GM18907 (cell line): ENCODE measurements at regions not wholly inside any gene's neighbourhood (a gene's known extent, or its start where the extent isn't known, plus 50 kb on each side); places are given as distances from the start of the nearest gene placed in this dataset.
"Not testable (repeated sequence)": the region's sequence is repeated elsewhere in the genome, so short reads cannot be mapped to it uniquely, and the experiment has no call there.

ENCODE experiments used
- ATAC-seq: cut with Tn5 transposase; IDR thresholded peaks from one replicate; pipeline ENCODE4 v1.9.1; 2021; ENCODE audit warnings: mild to moderate bottlenecking, moderate library complexity; ENCODE audit not compliant: unreplicated experiment

DNA sequence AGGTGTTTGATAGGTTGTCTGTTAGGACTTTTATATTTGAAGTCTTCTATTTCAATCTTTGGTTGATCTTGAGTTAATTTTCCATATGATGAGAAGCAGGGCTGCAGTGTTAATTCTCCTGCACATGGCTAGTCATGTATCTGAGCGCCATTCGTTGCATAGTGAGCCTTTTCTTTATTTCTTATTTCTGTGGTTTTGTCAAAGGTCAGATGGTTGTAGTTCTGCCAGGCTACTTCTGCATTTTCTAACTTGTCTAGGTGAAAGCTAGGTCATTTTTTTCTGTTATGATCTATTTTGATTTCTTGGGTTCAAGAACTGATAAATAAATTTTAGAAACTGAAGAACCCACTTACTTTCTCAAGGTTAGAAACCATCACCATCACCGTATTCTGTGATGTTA is 56.7 kb downstream of the CCDC74A start:
- ATAC-seq: no peak

DNA sequence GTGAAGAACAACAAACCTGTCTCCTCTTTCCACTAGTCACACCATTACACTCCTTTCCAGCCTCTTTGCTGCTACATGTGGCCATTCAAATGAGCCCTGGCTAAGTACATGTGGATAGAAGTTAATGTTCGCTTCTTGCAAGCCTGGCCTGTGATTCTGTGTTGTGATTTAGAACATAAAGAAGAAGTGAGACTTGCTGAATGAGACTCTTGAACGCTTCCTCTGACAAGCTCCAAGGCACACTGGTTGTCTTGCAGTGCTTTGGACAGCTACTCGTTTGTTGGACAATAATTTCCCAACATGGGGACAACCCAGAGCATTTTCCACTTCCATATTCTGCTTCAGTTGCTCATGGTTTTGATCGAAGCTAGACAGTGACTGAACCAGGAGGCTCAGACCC is 57.3 kb downstream of the CCDC74A start:
- peak; percentile 62 for ATAC-seq

DNA sequence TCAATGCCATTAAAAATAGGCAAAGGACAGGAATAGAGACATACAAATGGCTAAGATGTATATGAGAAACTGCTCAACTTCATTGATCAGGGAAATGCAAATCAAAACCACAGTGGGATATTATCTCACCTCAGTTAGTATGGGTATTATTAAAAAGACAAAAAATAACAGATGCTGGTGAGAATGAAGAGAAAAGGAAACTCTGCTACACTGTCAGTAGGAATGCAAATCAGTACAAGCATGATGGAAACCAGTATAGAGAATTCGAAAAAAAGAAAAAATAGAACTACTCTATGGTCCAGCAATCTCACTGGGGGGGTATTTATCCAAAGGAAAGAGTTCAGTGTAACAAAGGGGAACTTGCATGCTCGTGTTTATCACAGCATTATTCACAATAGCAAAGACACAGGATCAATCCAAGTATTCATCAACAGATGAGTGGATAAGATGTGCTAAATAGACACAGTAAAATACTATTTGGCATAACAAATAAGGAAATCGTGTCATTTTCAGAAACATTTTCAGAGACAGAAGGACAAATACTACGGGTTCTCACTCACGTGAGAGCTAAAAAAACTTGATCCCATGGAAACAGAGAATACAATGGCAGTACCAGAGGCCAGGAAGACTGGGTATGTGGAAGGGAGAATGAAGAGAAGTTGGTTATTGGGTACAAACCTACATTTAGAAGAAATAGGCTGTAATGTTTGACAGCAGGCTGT is 60.6 kb downstream of the CCDC74A start:
- ATAC-seq: peak; percentile 85

DNA sequence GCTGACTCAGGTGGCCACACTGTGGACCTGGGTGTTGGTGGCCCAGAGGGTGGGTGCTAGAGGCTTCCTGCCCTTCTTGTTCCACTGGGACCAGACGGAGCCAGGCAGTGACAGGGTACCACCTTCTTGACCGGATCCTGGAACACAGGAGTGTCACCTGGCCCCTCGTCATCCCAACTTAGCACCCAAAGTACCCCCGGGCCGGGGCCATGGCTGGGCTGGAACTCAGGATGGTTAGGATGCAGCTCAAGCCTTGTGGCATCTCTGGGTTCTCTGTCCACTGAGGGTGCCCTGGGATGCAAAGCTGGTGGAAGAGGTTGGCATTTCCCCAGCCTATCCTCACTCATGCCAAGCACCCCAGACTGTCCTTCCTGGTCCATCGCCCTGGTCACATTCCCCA is 61.4 kb downstream of the CCDC74A start:
- ATAC-seq: not testable (repeated sequence)

DNA sequence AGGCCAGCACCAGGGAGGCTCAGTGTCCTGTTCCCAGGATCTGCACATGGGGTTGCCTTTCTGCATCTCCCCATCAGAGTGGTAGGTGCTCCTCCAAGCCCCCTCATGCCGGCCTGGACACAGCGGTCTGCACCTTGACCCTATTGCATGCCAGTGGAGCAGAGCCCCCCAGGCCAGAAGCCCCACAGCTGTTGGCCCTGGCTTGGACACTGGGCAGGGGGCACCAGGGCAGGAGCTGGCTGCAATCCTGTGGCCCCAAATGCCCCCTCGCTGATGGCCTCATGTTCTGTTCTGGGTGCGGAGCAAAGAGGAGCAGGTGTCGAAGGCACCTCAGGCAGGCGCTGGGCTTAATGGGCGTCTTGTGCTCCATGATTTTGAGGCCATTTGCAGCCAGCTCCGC is 62.7 kb downstream of the CCDC74A start:
- no peak for ATAC-seq

DNA sequence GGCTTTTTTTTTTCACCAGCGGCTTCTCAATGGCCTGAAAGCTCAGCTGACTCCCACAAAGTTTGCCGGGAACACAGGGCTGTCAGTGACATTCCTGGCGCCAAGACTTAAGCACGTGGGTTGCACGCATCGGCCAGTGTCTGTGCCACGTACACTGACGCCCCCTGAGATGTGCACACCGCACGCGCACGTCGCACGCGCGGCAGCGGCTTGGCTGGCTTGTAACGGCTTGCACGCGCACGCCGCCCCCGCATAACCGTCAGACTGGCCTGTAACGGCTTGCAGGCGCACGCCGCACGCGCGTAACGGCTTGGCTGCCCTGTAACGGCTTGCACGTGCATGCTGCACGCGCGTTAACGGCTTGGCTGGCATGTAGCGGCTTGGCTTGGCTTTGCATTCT is 63.2 kb downstream of the CCDC74A start:
- no peak for ATAC-seq

DNA sequence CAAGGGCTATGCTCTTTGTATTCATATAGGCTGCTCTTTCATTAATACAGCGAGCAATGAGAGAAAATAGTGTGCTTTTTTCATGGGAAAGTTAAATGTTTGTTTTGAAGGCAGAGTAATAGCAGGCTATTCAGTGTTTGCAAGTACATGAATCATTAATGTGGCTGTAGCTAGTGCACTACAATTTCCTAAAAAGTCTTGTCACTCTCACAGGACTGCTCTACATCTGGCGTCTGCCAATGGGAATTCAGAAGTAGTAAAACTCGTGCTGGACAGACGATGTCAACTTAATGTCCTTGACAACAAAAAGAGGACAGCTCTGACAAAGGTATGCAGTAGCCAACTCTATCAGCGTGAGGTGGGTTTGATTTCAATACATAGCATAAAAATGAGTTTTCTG is 68.9 kb downstream of the CCDC74A start:
- ATAC-seq: not testable (repeated sequence)

DNA sequence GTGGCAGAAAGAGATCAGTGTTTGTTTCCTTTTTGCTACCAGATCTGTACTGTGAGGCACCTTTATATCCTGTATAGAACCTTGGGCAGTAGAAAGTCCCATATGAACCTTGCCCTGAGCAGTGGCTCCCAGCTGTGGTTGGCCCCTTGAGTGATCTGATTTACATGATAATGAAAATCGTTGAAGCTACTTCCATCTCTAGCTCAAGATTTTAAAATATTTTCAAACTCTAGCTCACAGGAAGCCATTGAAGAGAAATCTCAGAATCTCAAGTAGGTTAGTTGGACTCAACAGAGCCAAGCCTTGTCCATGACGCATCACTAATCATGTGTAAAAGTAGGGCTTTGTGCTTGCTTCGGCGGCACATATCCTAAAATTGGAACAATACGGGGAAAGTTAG is 74.8 kb downstream of the CCDC74A start:
- not testable (repeated sequence) for ATAC-seq

DNA sequence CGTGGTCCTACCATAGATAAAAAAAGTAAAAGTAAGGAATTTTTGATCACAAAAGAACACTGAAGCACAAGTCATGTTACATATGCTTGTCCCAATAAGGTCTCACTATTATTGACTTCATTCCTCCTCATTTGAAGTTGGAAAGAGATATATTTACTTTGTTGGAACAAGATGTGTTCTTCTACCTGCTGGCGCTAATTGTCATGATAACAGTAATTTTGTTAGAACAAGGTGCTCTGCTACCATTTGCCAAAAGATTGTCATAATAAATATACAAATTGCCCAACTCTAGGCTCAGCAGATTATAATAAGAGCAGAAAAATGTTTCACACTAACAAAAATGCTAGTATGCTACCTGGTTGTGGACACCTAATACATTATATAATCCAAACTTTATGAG is 77.0 kb downstream of the CCDC74A start:
- ATAC-seq: not testable (repeated sequence)

DNA sequence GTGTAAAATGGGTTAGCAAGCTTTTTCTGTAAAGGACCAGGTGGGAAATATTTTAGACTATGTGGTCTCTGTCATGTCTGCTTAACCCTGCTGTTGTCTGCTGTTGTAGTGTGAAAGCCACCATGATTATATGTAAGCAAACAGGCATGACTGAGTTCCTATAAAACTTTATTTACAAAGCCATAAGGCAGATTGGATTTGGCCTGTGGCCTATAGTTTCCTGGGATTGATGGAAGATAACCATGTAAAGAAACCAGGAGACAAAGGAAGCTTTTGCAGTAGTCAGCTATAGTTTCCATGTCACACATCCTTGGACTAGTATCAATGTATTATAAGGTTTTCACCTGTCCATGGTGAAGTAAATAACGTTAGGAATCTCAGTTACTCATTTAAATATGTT is 78.7 kb downstream of the CCDC74A start:
- ATAC-seq: not testable (repeated sequence)

DNA sequence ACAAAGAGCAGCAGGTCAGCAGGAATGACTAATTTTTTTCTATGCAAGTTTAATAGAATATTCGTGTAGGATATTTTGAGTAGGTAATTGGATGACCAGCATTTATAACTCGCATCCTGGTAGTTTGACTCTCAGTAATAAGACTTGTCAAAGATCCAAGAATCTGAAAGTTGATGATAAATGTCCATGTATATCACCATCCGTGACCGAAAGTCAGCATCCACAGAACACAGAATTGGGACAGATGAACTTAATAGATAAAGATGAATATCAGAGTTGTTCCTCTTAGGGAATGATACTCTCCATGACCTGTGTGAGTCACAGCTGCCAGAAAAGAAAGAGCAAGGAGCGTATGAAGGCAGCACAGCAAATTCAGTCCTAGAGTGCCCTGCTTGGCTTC is 79.4 kb downstream of the CCDC74A start:
- not testable (repeated sequence) for ATAC-seq

DNA sequence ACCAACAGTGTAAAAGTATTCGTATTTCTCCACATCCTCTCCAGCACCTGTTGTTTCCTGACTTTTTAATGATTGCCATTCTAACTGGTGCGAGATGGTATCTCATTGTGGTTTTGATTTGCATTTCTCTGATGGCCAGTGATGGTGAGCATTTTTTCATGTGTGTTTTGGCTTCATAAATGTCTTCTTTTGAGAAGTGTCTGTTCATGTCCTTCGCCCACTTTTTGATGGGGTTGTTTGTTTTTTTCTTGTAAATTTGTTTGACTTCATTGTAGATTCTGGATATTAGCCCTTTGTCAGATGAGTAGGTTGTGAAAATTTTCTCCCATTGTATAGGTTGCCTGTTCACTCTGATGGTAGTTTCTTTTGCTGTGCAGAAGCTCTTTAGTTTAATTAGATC is 86.9 kb downstream of the CCDC74A start:
- ATAC-seq: not testable (repeated sequence)

DNA sequence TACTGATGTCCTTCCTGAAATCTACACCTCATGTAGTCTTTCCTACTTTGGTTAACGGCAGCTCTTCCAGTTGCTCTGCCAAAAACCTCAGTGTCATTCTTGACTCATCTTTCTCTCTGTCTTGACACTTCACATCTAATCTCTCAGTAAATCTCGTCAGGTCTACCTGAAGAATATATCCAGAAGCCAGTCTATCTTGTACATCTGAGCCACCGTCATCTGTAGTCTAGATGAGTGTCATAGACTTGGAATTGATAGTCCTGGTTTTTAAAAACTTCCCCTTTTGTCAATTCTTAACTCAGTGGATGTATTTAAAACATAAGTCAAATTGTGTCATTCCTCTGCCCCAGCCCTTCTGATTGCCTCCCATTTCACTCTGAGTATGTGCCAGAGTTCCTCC is 90.6 kb downstream of the CCDC74A start:
- not testable (repeated sequence) for ATAC-seq

DNA sequence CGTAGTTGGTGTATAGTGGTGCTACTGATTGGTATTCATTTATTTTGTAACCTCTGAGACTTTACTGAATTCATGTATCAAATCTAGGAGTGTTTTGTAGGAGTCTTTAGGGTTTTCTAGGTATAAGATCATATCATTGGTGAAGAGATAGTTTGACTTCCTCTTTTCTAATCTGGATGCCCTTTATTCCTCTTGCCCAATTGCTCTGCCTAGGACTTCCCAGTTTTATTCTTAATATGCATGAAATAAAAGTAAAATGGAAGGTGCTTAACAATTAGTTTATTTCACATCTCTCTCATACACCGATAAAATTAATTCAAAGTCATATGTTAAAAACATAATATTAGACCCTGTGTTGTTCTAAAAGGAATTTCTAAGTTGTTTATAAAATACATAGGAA is 95.2 kb downstream of the CCDC74A start:
- not testable (repeated sequence) for ATAC-seq

DNA sequence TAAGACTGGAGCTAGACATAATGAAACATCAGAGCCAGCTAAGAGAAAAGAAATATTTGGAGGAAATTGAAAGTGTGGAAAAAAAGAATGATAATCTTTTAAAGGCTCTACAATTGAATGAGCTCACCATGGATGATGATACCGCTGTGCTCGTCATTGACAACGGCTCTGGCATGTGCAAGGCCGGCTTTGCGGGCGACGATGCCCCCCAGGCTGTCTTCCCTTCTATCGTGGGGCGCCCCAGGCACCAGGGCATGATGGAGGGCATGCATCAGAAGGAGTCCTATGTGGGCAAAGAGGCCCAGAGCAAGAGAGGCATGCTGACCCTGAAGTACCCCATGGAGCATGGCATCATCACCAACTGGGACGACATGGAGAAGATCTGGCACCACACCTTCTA is 98.3 kb downstream of the CCDC74A start:
- ATAC-seq: not testable (repeated sequence)

DNA sequence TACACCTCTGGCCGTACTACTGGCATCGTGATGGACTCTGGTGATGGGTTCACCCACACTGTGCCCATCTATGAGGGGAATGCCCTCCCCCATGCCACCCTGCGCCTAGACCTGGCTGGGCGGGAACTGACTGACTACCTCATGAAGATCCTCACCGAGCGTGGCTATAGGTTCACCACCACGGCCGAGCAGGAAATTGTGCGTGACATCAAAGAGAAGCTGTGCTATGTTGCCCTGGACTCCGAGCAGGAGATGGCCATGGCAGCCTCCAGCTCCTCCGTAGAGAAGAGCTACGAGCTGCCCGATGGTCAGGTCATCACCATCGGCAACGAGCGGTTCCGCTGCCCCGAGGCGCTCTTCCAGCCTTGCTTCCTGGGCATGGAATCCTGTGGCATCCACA is 98.9 kb downstream of the CCDC74A start:
- ATAC-seq: not testable (repeated sequence)

DNA sequence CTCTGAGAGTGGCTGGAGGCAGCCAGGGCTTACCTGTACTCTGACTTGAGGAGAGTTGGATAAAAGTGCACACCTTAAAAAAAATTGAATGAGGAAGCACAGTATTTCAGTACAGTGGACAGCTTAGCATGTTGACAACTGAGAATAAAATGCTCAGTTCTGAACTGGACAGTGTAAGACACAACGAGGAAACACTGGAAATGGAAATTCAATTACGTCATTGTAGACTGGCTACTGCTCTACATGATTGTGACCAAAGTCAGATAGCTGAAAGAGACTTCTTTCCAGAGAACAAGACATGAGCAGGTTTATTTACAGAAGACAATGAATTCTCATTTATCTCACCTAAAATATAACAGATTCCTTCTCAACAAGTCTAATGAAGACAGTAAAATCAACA is 100.1 kb downstream of the CCDC74A start:
- not testable (repeated sequence) for ATAC-seq

DNA sequence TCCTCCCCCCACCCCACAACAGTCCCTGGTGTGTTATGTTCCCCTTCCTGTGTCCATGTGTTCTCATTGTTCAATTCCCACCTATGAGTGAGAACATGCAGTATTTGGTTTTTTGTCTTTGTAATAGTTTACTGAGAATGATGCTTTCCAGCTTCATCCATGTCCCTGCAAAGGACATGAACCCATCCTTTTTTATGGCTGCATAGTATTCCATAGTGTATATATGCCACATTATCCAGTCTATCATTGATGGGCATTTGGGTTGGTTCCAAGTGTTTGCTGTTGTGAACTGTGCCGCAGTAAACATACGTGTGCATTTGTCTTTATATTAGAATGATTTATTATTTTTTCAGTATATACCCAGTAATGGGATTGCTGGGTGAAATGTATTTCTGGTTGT is 104.0 kb downstream of the CCDC74A start:
- not testable (repeated sequence) for ATAC-seq

DNA sequence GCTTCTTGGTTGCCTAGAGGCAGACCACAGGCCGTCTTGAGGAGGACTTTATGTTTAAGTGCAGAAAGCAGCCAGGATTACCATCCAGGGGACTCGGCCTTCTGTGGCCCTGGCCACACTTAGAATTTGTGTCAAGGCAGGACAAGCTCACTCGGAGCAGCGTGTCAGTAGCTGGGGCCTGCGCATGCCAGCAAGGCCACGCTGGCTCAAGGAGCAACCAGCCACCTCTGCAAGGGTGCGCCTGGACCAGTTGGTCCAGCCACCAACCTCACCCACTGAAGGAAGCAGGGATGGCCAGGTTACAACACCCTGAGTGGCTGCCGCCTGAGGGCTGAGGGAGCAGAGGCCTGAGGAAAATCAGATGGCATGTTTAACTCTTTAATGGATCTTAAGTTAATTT is 105.7 kb downstream of the CCDC74A start:
- ATAC-seq: not testable (repeated sequence)

DNA sequence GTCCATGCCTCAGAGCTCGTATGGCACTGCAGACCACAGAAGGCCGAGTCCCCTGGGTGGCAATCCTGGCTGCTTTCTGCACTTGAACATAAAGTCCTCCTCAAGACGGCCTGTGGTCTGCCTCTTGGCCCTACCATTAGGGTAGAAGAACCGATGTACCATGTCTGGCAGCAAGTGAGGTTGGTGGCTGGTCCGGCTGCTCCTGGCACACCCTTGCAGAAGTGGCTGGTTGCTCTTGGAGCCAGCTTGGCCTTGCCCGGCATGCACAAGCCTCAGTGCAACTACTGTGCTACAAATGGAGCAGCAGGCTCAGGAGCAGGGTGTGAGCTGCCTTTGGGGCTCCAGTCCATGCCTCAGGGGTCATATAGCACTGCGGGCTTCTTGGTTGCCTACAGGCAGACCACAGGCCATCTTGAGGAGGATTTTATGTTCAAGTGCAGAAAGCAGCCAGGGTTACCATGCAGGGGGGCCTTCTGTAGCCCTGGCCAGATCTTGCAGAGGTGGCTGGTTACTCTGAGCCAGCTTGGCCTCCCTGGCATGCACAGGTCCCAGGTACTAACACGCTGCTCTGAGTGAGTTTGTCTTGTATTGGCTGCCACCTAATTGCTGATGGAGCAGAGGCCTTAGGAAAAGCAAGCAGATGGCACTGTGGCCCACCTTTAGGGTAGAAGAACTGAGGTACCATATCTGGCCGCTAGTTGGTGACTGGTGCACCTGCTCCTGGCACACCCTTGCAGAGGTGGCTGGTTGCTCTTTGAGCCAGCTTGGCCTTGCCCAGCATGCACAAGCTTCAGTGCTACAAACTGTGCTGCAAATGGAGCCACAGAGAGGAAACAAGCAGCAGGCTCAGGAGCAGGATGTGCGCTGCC is 106.4 kb downstream of the CCDC74A start:
- ATAC-seq: not testable (repeated sequence)

DNA sequence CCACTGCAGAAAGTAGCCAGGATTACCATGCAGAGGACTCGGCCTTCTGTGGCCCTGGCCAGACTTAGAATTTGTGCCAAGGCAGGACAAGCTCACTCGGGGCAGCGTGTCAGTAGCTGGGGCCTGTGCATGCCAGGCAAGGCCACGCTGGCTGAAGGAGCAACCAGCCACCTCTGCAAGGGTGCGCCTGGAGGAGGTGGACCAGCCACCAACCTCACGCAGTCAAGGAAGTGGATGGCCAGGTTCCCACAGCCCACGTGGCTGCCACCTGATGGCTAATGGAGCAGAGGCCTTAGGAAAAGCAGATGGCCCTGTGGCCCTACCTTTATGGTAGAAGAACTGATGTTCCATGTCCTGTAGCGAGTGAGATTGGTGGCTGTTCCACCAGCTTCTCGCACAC is 107.9 kb downstream of the CCDC74A start:
- ATAC-seq: no peak

DNA sequence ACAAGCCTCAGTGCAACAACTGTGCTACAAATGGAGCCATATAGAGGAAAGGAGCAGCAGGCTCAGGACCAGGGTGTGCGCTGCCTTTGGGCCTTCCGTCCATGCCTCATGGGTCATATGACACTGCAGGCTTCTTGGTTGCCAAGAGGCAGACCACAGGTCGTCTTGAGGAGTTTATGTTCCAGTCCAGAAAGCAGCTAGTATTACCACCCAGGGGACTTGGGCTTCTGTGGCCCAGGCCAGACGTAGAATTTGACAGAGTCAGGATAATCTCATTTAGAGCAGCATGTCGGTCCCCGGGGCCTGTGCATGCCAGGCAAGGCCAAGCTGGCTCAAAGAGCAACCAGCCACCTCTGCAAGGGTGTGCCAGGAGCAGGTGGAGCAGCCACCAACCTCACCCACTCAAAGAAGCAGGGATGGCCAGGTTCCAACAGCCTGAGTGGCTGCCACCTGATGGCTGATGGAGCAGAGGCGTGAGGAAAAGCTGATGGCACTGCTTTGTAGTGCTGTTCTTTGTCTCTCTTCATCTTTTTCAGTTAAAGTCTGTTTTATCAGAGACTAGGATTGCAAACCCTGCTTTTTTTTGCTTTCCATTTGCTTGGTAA is 109.1 kb downstream of the CCDC74A start:
- not testable (repeated sequence) for ATAC-seq
